Neural cell (in vitro differentiated cells): ENCODE measurements at regions not wholly inside any gene's neighbourhood (a gene's known extent, or its start where the extent isn't known, plus 50 kb on each side); places are given as distances from the start of the nearest gene placed in this dataset.

ENCODE experiments used
- H2AFZ ChIP-seq: fragments of 200-600, 300-800 bp; sonication (generic), shearing (Covaris generic); 2 replicates; pipeline ENCODE4 v1.6.0; 2014; ENCODE audit warnings: low read depth, mild to moderate bottlenecking, antibody characterized with exemption, low read length, moderate library complexity
- H3F3A ChIP-seq: fragments of 200-600 bp; shearing (Covaris generic); 2 replicates; pipeline ENCODE4 v1.6.1; 2016; ENCODE audit warnings: mild to moderate bottlenecking, moderate library complexity, mixed read lengths, antibody characterized with exemption, low read length; ENCODE audit not compliant: insufficient read depth, poor library complexity, severe bottlenecking
- H3K27ac ChIP-seq: fragments of 200-600, 300-800 bp; sonication (generic), shearing (Covaris generic); 2 replicates; pipeline ENCODE4 v1.5.1; 2014; ENCODE audit warnings: mild to moderate bottlenecking, low read length, moderate library complexity
- H3K27me3 ChIP-seq: fragments of 300-800, 200-600 bp; sonication (generic), shearing (Covaris generic); 2 replicates; pipeline ENCODE4 v1.6.0; 2014; ENCODE audit warnings: mild to moderate bottlenecking, low read depth, low read length, moderate library complexity; ENCODE audit not compliant: insufficient read depth
- H3K36me3 ChIP-seq: fragments of 300-800, 200-600 bp; sonication (generic), shearing (Covaris generic); 2 replicates; pipeline ENCODE4 v1.5.1; 2014; ENCODE audit warnings: mild to moderate bottlenecking, antibody characterized with exemption, low read length, moderate library complexity; ENCODE audit not compliant: insufficient read depth
- H3K4me2 ChIP-seq: fragments of 300-800, 200-600 bp; sonication (generic), shearing (Covaris generic); 2 replicates; pipeline ENCODE4 v1.6.0; 2014; ENCODE audit warnings: mild to moderate bottlenecking, low read length
- H3K4me3 ChIP-seq: fragments of 300-800, 200-600 bp; sonication (generic), shearing (Covaris generic); 2 replicates; pipeline ENCODE4 v1.5.1; 2014; ENCODE audit warnings: mild to moderate bottlenecking, low read length, moderate library complexity
- H3K79me2 ChIP-seq: fragments of 200-600 bp; shearing (Covaris generic); replicated peaks from 2 replicates; pipeline ENCODE4 v1.6.0; 2014; ENCODE audit warnings: mild to moderate bottlenecking, low read length, moderate library complexity; ENCODE audit not compliant: insufficient read depth
- H3K9ac ChIP-seq: fragments of 300-800, 200-600 bp; sonication (generic), shearing (Covaris generic); 2 replicates; pipeline ENCODE4 v1.6.1; 2016; ENCODE audit warnings: mild to moderate bottlenecking, low read length, mixed read lengths
- H3K9me2 ChIP-seq: fragments of 200-600 bp; shearing (Covaris generic); 2 replicates; pipeline ENCODE4 v1.6.1; 2016; ENCODE audit warnings: mild to moderate bottlenecking, low read length, mixed read lengths; ENCODE audit not compliant: insufficient read depth
- H3K9me3 ChIP-seq: fragments of 200-600, 300-800 bp; sonication (generic), shearing (Covaris generic); 2 replicates; pipeline ENCODE4 v1.6.1; 2016; ENCODE audit warnings: mild to moderate bottlenecking, mixed run types, low read length, moderate library complexity, mixed read lengths
- H4K20me1 ChIP-seq: fragments of 200-600 bp; shearing (Covaris generic); 2 replicates; pipeline ENCODE4 v1.6.1; 2016; ENCODE audit warnings: mild to moderate bottlenecking, mixed run types; ENCODE audit not compliant: insufficient read depth
- CTCF ChIP-seq: fragments of 450-650 bp; IDR thresholded peaks from 2 replicates; pipeline ENCODE4 v1.5.1; 2014; ENCODE audit warnings: antibody characterized with exemption, mild to moderate bottlenecking, moderate library complexity; ENCODE audit not compliant: poor library complexity, severe bottlenecking
- EP300 ChIP-seq: fragments of 450-650 bp; conservative IDR thresholded peaks from 2 replicates; pipeline ENCODE4 v1.6.1; 2014; ENCODE audit warnings: antibody characterized with exemption, mild to moderate bottlenecking, moderate library complexity; ENCODE audit not compliant: poor library complexity, severe bottlenecking
- EZH2 ChIP-seq: fragments of 200-600, 300-800 bp; shearing (Covaris generic), sonication (generic); IDR thresholded peaks from 2 replicates; pipeline ENCODE4 v1.6.1; 2014; ENCODE audit warnings: antibody characterized with exemption, low read length, borderline replicate concordance, mild to moderate bottlenecking; ENCODE audit not compliant: insufficient read depth, poor library complexity, severe bottlenecking
- MXI1 ChIP-seq: fragments of 450-650 bp; conservative IDR thresholded peaks from 2 replicates; pipeline ENCODE4 v1.6.1; 2014; ENCODE audit warnings: antibody characterized with exemption, mild to moderate bottlenecking; ENCODE audit not compliant: poor library complexity, severe bottlenecking
- POLR2AphosphoS5 ChIP-seq: IDR thresholded peaks from 2 replicates; pipeline ENCODE4 v1.6.1; 2012
- RAD21 ChIP-seq: fragments of 450-650 bp; conservative IDR thresholded peaks from 2 replicates; pipeline ENCODE4 v1.6.1; 2014; ENCODE audit warnings: antibody characterized with exemption, mild to moderate bottlenecking, moderate library complexity
- REST ChIP-seq: IDR thresholded peaks from 2 replicates; pipeline ENCODE4 v1.6.1; 2012; ENCODE audit warnings: borderline replicate concordance
- SMC3 ChIP-seq: fragments of 450-650 bp; conservative IDR thresholded peaks from 2 replicates; pipeline ENCODE4 v1.6.1; 2014; ENCODE audit warnings: antibody characterized with exemption, mild to moderate bottlenecking, moderate library complexity; ENCODE audit not compliant: poor library complexity
- TAF1 ChIP-seq: IDR thresholded peaks from 2 replicates; pipeline ENCODE4 v1.6.1; 2012; ENCODE audit warnings: low read depth

- Histone ChIP-seq H3K9me3 (peaks cover 3% of the 10 kb centered on the region), H3K79me2 (no peaks in the 10 kb centered on the region), H3K4me3 (no peak overlapping the region), H4K20me1 (no peaks in the 10 kb centered on the region), H3F3A (no peaks in the 10 kb centered on the region), H3K36me3 (no peaks in the 10 kb centered on the region), H3K9ac (no peak overlapping the region), H3K27me3 (no peaks in the 10 kb centered on the region), H3K9me2 (no peaks in the 10 kb centered on the region), H3K4me2 (no peak overlapping the region), H3K27ac (no peak overlapping the region), H2AFZ (no peak overlapping the region)
- TF ChIP-seq CTCF (no peak), RAD21 (no peak), POLR2AphosphoS5 (no peak), EZH2 (no peak), REST (no peak), TAF1 (no peak), MXI1 (no peak), SMC3 (no peak), EP300 (no peak)
These were observed 132.0 kb upstream of the CHD6 start for GRCh38 chr20:41750137-41750536.

- no peaks in the 10 kb centered on the region for H3K9me2 ChIP-seq
- H3K4me2 ChIP-seq: no peak overlapping the region
- H3K9ac ChIP-seq: no peak overlapping the region
- H3K4me3 ChIP-seq: no peak overlapping the region
- TF ChIP-seq EP300 (no peak), RAD21 (no peak), EZH2 (no peak), CTCF (no peak), REST (no peak), MXI1 (no peak), TAF1 (no peak), SMC3 (no peak), POLR2AphosphoS5 (no peak)
- H3K9me3 ChIP-seq: peaks cover 3% of the 10 kb centered on the region
- H4K20me1 ChIP-seq: no peaks in the 10 kb centered on the region
- no peaks in the 10 kb centered on the region for H3K36me3 ChIP-seq
- H3K27me3 ChIP-seq: no peaks in the 10 kb centered on the region
- H3F3A ChIP-seq: no peaks in the 10 kb centered on the region
- H3K27ac ChIP-seq: no peak overlapping the region
- H2AFZ ChIP-seq: no peak overlapping the region
- H3K79me2 ChIP-seq: no peaks in the 10 kb centered on the region
These were observed 130.8 kb upstream of the CHD6 start for GRCh38 chr20:41748756-41749582.
